ENCODE measurements at regions not wholly inside any gene's neighbourhood (a gene's known extent, or its start where the extent isn't known, plus 50 kb on each side); places are given as distances from the start of the nearest gene placed in this dataset.
"Not testable (repeated sequence)": the region's sequence is repeated elsewhere in the genome, so short reads cannot be mapped to it uniquely, and the experiment has no call there.

- DNase-seq = not testable (repeated sequence)
Measured at GRCh38 chrX:63176578-63176977, 174.6 kb downstream of the SPIN4 start.

- DNase-seq = not testable (repeated sequence)
Measured at GRCh38 chrX:63173841-63174718, 177.1 kb downstream of the SPIN4 start.

GRCh38 chrX:63169416-63169815 lies 181.7 kb downstream of the SPIN4 start:
- not testable (repeated sequence) for DNase-seq

- DNase-seq = not testable (repeated sequence)
Measured at GRCh38 chrX:63168949-63169348, 182.2 kb downstream of the SPIN4 start.

- DNase-seq = not testable (repeated sequence)
Measured at GRCh38 chrX:63167002-63167401, 184.1 kb downstream of the SPIN4 start.

- not testable (repeated sequence) for DNase-seq
Measured at GRCh38 chrX:63160994-63161393, 190.1 kb downstream of the SPIN4 start.

GRCh38 chrX:63160340-63160739 lies 190.8 kb downstream of the SPIN4 start:
- DNase-seq = not testable (repeated sequence)

- DNase-seq = not testable (repeated sequence)
Measured at GRCh38 chrX:63145526-63145925, 205.6 kb downstream of the SPIN4 start.

- not testable (repeated sequence) for DNase-seq
Measured at GRCh38 chrX:63142588-63142987, 208.5 kb downstream of the SPIN4 start.

GRCh38 chrX:63135859-63136258 lies 215.3 kb downstream of the SPIN4 start:
- not testable (repeated sequence) for DNase-seq

GRCh38 chrX:63128509-63128908 lies 222.6 kb downstream of the SPIN4 start:
- peak in 1 of 6 experiments; percentile 4 for DNase-seq

- DNase-seq = no peak
Measured at GRCh38 chrX:63115196-63115595, 235.9 kb downstream of the SPIN4 start.

- no peak for DNase-seq
Measured at GRCh38 chrX:63101879-63102620, 249.1 kb downstream of the SPIN4 start.

- no peak for DNase-seq
Measured at GRCh38 chrX:63058204-63058603, 292.9 kb downstream of the SPIN4 start.

GRCh38 chrX:63050225-63050624 lies 300.9 kb downstream of the SPIN4 start:
- DNase-seq = no peak

GRCh38 chrX:63032811-63033210 lies 318.3 kb downstream of the SPIN4 start:
- no peak for DNase-seq

GRCh38 chrX:63013549-63013948 lies 337.6 kb downstream of the SPIN4 start:
- no peak for DNase-seq

GRCh38 chrX:63012574-63012973 lies 338.6 kb downstream of the SPIN4 start:
- DNase-seq = no peak

GRCh38 chrX:63000196-63000595 lies 350.9 kb downstream of the SPIN4 start:
- DNase-seq = not testable (repeated sequence)

All from stimulated activated naive CD4-positive, alpha-beta T cell (primary cell).